Panc1 (cell line): ENCODE measurements at regions not wholly inside any gene's neighbourhood (a gene's known extent, or its start where the extent isn't known, plus 50 kb on each side); places are given as distances from the start of the nearest gene placed in this dataset.
A peak's percentile ranks its signal among the peaks of the same experiment; 100 is the strongest.

Experiments used
- ATAC-seq: fragments of 200-7000 bp; cut with Tn5 transposase; 2 replicates; pipeline ENCODE4 v1.9.1; 2020; ENCODE audit warnings: mild to moderate bottlenecking, moderate library complexity
- BruUV-seq: library from RNA; stranded (reverse); fragments of 400-500 nt; replicated peaks from 2 replicates; lab custom pipeline; 2021; lab: Mats Ljungman, UMichigan
- CTCF ChIA-PET: fragments of 300-600 bp; sonication (Branson Sonifier 250); formaldehyde crosslinking; loops from one replicate; lab custom pipeline; 2022; ENCODE audit warnings: antibody characterized with exemption; lab: Charles Lee
- POLR2A ChIA-PET: fragments of 300-600 bp; sonication (Branson Sonifier 250); formaldehyde crosslinking; loops from one replicate; lab custom pipeline; 2022; ENCODE audit warnings: antibody characterized with exemption; lab: Charles Lee
- DNase-seq: peaks from one replicate; pipeline ENCODE4 v3.0.0-alpha.2; 2010; ENCODE audit warnings: low read depth, low spot score
- H3K27ac ChIP-seq: 2 replicates; pipeline ENCODE4 v1.5.1; 2011; ENCODE audit warnings: mild to moderate bottlenecking, low read length, inconsistent platforms
- H3K27me3 ChIP-seq: fragments of 200-500 bp; sonication (Bioruptor generic); 2 replicates; pipeline ENCODE4 v1.6.0; 2014; ENCODE audit warnings: low read length, inconsistent platforms; ENCODE audit not compliant: control insufficient read depth, insufficient read depth
- H3K36me3 ChIP-seq: fragments of 200-500 bp; sonication (Bioruptor generic); 2 replicates; pipeline ENCODE4 v1.5.1; 2014; ENCODE audit warnings: inconsistent platforms, mild to moderate bottlenecking, low read length, moderate library complexity; ENCODE audit not compliant: control insufficient read depth, insufficient read depth
- H3K4me1 ChIP-seq: 2 replicates; pipeline ENCODE4 v1.5.1; 2011; ENCODE audit warnings: inconsistent platforms, mild to moderate bottlenecking, low read length, moderate library complexity; ENCODE audit not compliant: control insufficient read depth, insufficient read depth
- H3K4me3 ChIP-seq, 2 experiments: 2 replicates each; pipeline ENCODE4 v1.5.1; 2011 to 2012; ENCODE audit warnings: low read depth in 2 of 2, low read length in 2 of 2, mild to moderate bottlenecking in 2 of 2, inconsistent platforms in 1 of 2, moderate library complexity in 1 of 2
- H3K9me3 ChIP-seq: fragments of 200-500 bp; sonication (Bioruptor generic); 2 replicates; pipeline ENCODE4 v1.5.1; 2014; ENCODE audit warnings: low read depth, mild to moderate bottlenecking, inconsistent platforms, low read length, moderate library complexity; ENCODE audit not compliant: control insufficient read depth, insufficient read depth
- CTCF ChIP-seq: fragments of 450-650 bp; IDR thresholded peaks from 2 replicates; pipeline ENCODE4 v1.5.1; 2017; ENCODE audit warnings: mild to moderate bottlenecking
- POLR2AphosphoS5 ChIP-seq: IDR thresholded peaks from 2 replicates; pipeline ENCODE4 v1.6.1; 2012; ENCODE audit warnings: mild to moderate bottlenecking, low read depth, low read length, moderate library complexity
- REST ChIP-seq, 2 experiments: IDR thresholded peaks; 2 replicates each; pipeline ENCODE4 v1.6.1; 2011 to 2012; ENCODE audit warnings: low read depth in 2 of 2, control low read depth in 1 of 2, low read length in 1 of 2, mild to moderate bottlenecking in 1 of 2, moderate library complexity in 1 of 2; ENCODE audit not compliant: insufficient read depth in 1 of 2
- SIN3A ChIP-seq: IDR thresholded peaks from 2 replicates; pipeline ENCODE4 v1.6.1; 2012; ENCODE audit warnings: low read depth, mild to moderate bottlenecking, low read length, moderate library complexity, borderline replicate concordance; ENCODE audit not compliant: insufficient read depth
- TCF7L2 ChIP-seq: IDR thresholded peaks from 2 replicates; pipeline ENCODE4 v1.6.1; 2011; ENCODE audit warnings: mild to moderate bottlenecking, low read depth, low read length, inconsistent platforms
- in situ Hi-C: cut with HindIII; loops from 2 replicates; pipeline ENCODE4 v1.10.0; 2016; ENCODE audit warnings: low sequenced_read_pairs, low pct_unique_long_range_greater_than_20kb
- intact Hi-C: fragments of 100-400 bp; cut with micrococcal nuclease; formaldehyde crosslinking; loops from one replicate; pipeline ENCODE4 v1.10.0; 2022; ENCODE audit not compliant: unreplicated experiment

- Histone ChIP-seq H3K9me3 (no peaks in the 10 kb centered on the region), H3K4me1 (0 out of 2 replicates have a peak, but pooled peaks cover 4% of the 10 kb centered on the region), H3K4me3 (no peak overlapping the region), H3K36me3 (no peaks in the 10 kb centered on the region), H3K27me3 (no peaks in the 10 kb centered on the region), H3K27ac (no peak overlapping the region)
- no TSS peak for BruUV-seq
- intact Hi-C loops: no loop called here
- in situ Hi-C loops: no loop called here
- ATAC-seq (no peak), DNase-seq (no peak)
- POLR2A ChIA-PET: no interaction called here
- CTCF ChIA-PET: no interaction called here
- no peak for TF ChIP-seq SIN3A
- TF ChIP-seq CTCF: no peak
- no peak for TF ChIP-seq REST (IDR thresholded peaks at IDR 0.05; ENCODE audit: insufficient read depth in 1 of 2, low read depth in 2 of 2, low read length in 1 of 2)
- TF ChIP-seq POLR2AphosphoS5: no peak
- no peak for TF ChIP-seq TCF7L2
Measured at GRCh38 chr10:3348564-3348963, 176.0 kb upstream of the PITRM1 start.

DNA sequence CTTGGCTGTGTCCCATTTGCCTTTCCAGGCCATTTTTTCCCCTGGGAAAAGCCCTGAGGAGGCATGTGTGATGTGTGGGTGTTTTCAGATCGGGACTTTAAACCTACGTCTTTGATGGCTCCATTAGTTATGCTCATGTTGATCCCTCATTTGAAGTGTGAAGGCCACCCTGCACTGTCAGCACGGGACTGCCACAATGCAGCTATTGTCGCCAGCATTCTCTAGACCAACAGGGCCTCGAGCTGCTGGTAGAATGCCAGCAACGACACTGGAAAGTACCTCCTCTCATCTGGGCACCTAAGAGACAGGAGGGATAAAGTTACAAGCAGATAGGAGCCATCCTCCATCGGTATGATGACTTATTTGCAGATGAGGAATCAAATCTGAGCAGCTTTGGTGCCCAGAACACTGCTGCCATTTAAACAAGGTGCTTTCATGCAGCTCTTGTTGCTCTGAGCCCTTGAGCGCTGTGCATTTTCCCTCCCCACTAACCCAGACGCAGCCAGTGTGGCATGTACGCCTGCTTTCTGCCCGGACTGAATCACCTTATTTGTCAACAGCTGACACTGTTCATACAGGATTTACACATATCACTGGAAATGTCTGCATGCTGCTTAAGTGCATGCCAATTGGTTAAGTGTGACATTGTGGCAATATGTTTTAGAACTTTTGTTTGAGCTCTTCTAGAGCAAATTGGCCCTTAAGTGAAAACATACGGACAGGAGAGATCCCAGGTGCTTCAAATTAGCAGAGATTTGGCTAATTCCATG lies 175.0 kb upstream of the PITRM1 start:
- no peaks in the 10 kb centered on the region for H3K27me3 ChIP-seq
- 0 out of 2 replicates have a peak, but pooled peaks cover 4% of the 10 kb centered on the region for H3K4me1 ChIP-seq
- intact Hi-C loops (no loop called here), in situ Hi-C loops (no loop called here)
- TF ChIP-seq CTCF (no peak), TCF7L2 (no peak), REST (IDR thresholded peaks at IDR 0.05; ENCODE audit: insufficient read depth in 1 of 2, low read depth in 2 of 2, low read length in 1 of 2) (no peak), SIN3A (no peak), POLR2AphosphoS5 (no peak)
- no peak overlapping the region for H3K27ac ChIP-seq
- POLR2A ChIA-PET: no interaction called here
- DNase-seq: no peak
- peak; percentile 42; the same call in 1 of the 2 replicates for ATAC-seq
- BruUV-seq: no TSS peak
- H3K36me3 ChIP-seq: no peaks in the 10 kb centered on the region
- CTCF ChIA-PET: no interaction called here
- H3K4me3 ChIP-seq: no peak overlapping the region
- no peaks in the 10 kb centered on the region for H3K9me3 ChIP-seq
